IMR-90 (cell line): ENCODE measurements at regions not wholly inside any gene's neighbourhood (a gene's known extent, or its start where the extent isn't known, plus 50 kb on each side); places are given as distances from the start of the nearest gene placed in this dataset.

Experiments
- ATAC-seq: fragments of 200-7000 bp; cut with Tn5 transposase; 2 replicates; pipeline ENCODE4 v1.9.1; 2020; ENCODE audit warnings: low read depth, mild to moderate bottlenecking, moderate library complexity
- BruUV-seq: library from RNA; stranded (reverse); fragments of 400-500 nt; replicated peaks from 2 replicates; lab custom pipeline; 2021; lab: Mats Ljungman, UMichigan
- CTCF ChIA-PET: fragments of 300-600 bp; formaldehyde crosslinking; extraction: SDS; loops from one replicate; lab custom pipeline; 2021; ENCODE audit warnings: antibody characterized with exemption; lab: Yijun Ruan, JAX
- POLR2A ChIA-PET: fragments of 300-600 bp; sonication (Branson Sonifier 250); formaldehyde crosslinking; loops from one replicate; lab custom pipeline; 2022; ENCODE audit warnings: antibody characterized with exemption; ENCODE audit not compliant: unreplicated experiment; lab: Charles Lee
- DNase-seq: peaks from one replicate; pipeline ENCODE4 v3.0.0; 2013
- H2AFZ ChIP-seq: replicated peaks from 2 replicates; pipeline ENCODE3; 2013; ENCODE audit warnings: low read length, mild to moderate bottlenecking; ENCODE audit not compliant: poor library complexity
- H2AK5ac ChIP-seq: 2 replicates; pipeline ENCODE4 v1.6.1; 2013; ENCODE audit warnings: low read depth, low read length, inconsistent platforms
- H2AK9ac ChIP-seq: replicated peaks from 2 replicates; pipeline ENCODE3; 2013; ENCODE audit warnings: mild to moderate bottlenecking, low read depth, low read length, moderate library complexity; ENCODE audit not compliant: poor library complexity
- H2BK120ac ChIP-seq: 2 replicates; pipeline ENCODE4 v1.6.1; 2013; ENCODE audit warnings: low read depth, low read length, inconsistent platforms
- H2BK15ac ChIP-seq: 3 replicates; pipeline ENCODE4 v1.6.1; 2013; ENCODE audit warnings: low read depth, low read length, inconsistent platforms
- H2BK20ac ChIP-seq: 2 replicates; pipeline ENCODE4 v1.6.1; 2013; ENCODE audit warnings: low read depth, mild to moderate bottlenecking, inconsistent platforms, low read length, moderate library complexity
- H2BK5ac ChIP-seq: 2 replicates; pipeline ENCODE4 v1.6.1; 2013; ENCODE audit warnings: mild to moderate bottlenecking, low read depth, low read length, inconsistent platforms; ENCODE audit not compliant: poor library complexity, severe bottlenecking
- H3K14ac ChIP-seq: replicated peaks from 2 replicates; pipeline ENCODE4 v1.6.1; 2013; ENCODE audit warnings: low read depth, low read length, inconsistent platforms
- H3K18ac ChIP-seq: 2 replicates; pipeline ENCODE4 v1.6.1; 2013; ENCODE audit warnings: low read depth, low read length, control low read depth
- H3K23ac ChIP-seq: 2 replicates; pipeline ENCODE4 v1.6.1; 2013; ENCODE audit warnings: low read depth, low read length, inconsistent platforms
- H3K27ac ChIP-seq: 2 replicates; pipeline ENCODE4 v1.5.1; 2013; ENCODE audit warnings: mild to moderate bottlenecking, control low read depth, low read length; ENCODE audit not compliant: insufficient read depth
- H3K27me3 ChIP-seq: 2 replicates; pipeline ENCODE4 v1.6.1; 2013; ENCODE audit warnings: low read length; ENCODE audit not compliant: control insufficient read depth, insufficient read depth
- H3K36me3 ChIP-seq: 2 replicates; pipeline ENCODE4 v1.6.1; 2013; ENCODE audit warnings: low read length, mixed read lengths; ENCODE audit not compliant: control insufficient read depth, insufficient read depth
- H3K4ac ChIP-seq: 2 replicates; pipeline ENCODE4 v1.6.1; 2013; ENCODE audit warnings: low read depth, low read length, inconsistent platforms
- H3K4me1 ChIP-seq: 2 replicates; pipeline ENCODE4 v1.6.1; 2013; ENCODE audit warnings: low read length, mixed read lengths; ENCODE audit not compliant: control insufficient read depth, insufficient read depth
- H3K4me2 ChIP-seq: 2 replicates; pipeline ENCODE4 v1.6.1; 2013; ENCODE audit warnings: low read depth, mild to moderate bottlenecking, control low read depth, low read length, moderate library complexity
- H3K4me3 ChIP-seq: 2 replicates; pipeline ENCODE4 v1.5.1; 2013; ENCODE audit warnings: low read depth, mild to moderate bottlenecking, control low read depth, low read length, moderate library complexity; ENCODE audit not compliant: insufficient read depth
- H3K56ac ChIP-seq: 2 replicates; pipeline ENCODE4 v1.6.1; 2013; ENCODE audit warnings: low read length, inconsistent platforms; ENCODE audit not compliant: insufficient read depth; ENCODE audit errors: extremely low read depth
- H3K79me1 ChIP-seq, 2 experiments: 2 replicates each; pipeline ENCODE4 v1.6.1; 2013; ENCODE audit warnings: low read length in 2 of 2, inconsistent platforms in 1 of 2, low read depth in 1 of 2
- H3K9ac ChIP-seq: 2 replicates; pipeline ENCODE4 v1.6.1; 2013; ENCODE audit warnings: low read depth, low read length, control low read depth
- H3K9me1 ChIP-seq: 2 replicates; pipeline ENCODE4 v1.6.1; 2013; ENCODE audit warnings: low read length, inconsistent platforms; ENCODE audit not compliant: insufficient read depth
- H3K9me3 ChIP-seq: 2 replicates; pipeline ENCODE4 v1.6.1; 2013; ENCODE audit warnings: low read length; ENCODE audit not compliant: control insufficient read depth, insufficient read depth
- H4K20me1 ChIP-seq: 2 replicates; pipeline ENCODE4 v1.6.1; 2013; ENCODE audit warnings: low read length, inconsistent platforms; ENCODE audit not compliant: insufficient read depth
- H4K5ac ChIP-seq: 2 replicates; pipeline ENCODE4 v1.6.1; 2013; ENCODE audit warnings: mild to moderate bottlenecking, low read depth, low read length, control low read depth
- H4K8ac ChIP-seq, 2 experiments: 2 replicates each; pipeline ENCODE4 v1.6.1; 2013; ENCODE audit warnings: low read depth in 2 of 2, low read length in 2 of 2, control low read depth in 1 of 2, inconsistent platforms in 1 of 2
- H4K91ac ChIP-seq: 2 replicates; pipeline ENCODE4 v1.6.1; 2013; ENCODE audit warnings: low read depth, low read length, inconsistent platforms; ENCODE audit not compliant: insufficient read depth
- BHLHE40 ChIP-seq: fragments of 150-350 bp; IDR thresholded peaks from 2 replicates; pipeline ENCODE4 v1.6.1; 2016; ENCODE audit warnings: mild to moderate bottlenecking, low read depth, low read length
- CEBPB ChIP-seq: IDR thresholded peaks from 2 replicates; pipeline ENCODE4 v1.6.1; 2012; ENCODE audit warnings: low read depth, low read length, improper control_type of control experiment
- CHD1 ChIP-seq: IDR thresholded peaks from 2 replicates; pipeline ENCODE4 v1.6.1; 2012; ENCODE audit warnings: low read depth, low read length, improper control_type of control experiment
- FOS ChIP-seq: fragments of 150-350 bp; IDR thresholded peaks from 2 replicates; pipeline ENCODE4 v1.6.1; 2016; ENCODE audit warnings: low read depth, low read length
- MAFK ChIP-seq: IDR thresholded peaks from 2 replicates; pipeline ENCODE4 v1.6.1; 2012; ENCODE audit warnings: low read depth, low read length, improper control_type of control experiment
- MAZ ChIP-seq: IDR thresholded peaks from 2 replicates; pipeline ENCODE4 v1.6.1; 2012; ENCODE audit warnings: low read depth, mild to moderate bottlenecking, low read length, improper control_type of control experiment, moderate library complexity, borderline replicate concordance
- MXI1 ChIP-seq: IDR thresholded peaks from 2 replicates; pipeline ENCODE4 v1.6.1; 2012; ENCODE audit warnings: low read depth, mild to moderate bottlenecking, low read length, moderate library complexity, borderline replicate concordance
- NFE2L2 ChIP-seq: fragments of 150-350 bp; IDR thresholded peaks from 2 replicates; pipeline ENCODE4 v1.6.1; 2016; ENCODE audit warnings: low read depth, mild to moderate bottlenecking, low read length
- POLR2A ChIP-seq: IDR thresholded peaks from 2 replicates; pipeline ENCODE4 v1.6.1; 2012; ENCODE audit warnings: mild to moderate bottlenecking, low read depth, low read length
- RAD21 ChIP-seq: IDR thresholded peaks from 2 replicates; pipeline ENCODE4 v1.6.1; 2012; ENCODE audit warnings: low read length, improper control_type of control experiment
- RCOR1 ChIP-seq: IDR thresholded peaks from 2 replicates; pipeline ENCODE4 v1.6.1; 2012; ENCODE audit warnings: mild to moderate bottlenecking, low read length, improper control_type of control experiment; ENCODE audit not compliant: insufficient replicate concordance
- RFX5 ChIP-seq: IDR thresholded peaks from 2 replicates; pipeline ENCODE4 v1.8.0; 2012; ENCODE audit warnings: low read depth, mild to moderate bottlenecking, low read length, moderate library complexity
- SMC3 ChIP-seq: fragments of 150-350 bp; IDR thresholded peaks from 2 replicates; pipeline ENCODE4 v1.6.1; 2016; ENCODE audit warnings: low read depth, mild to moderate bottlenecking, antibody characterized with exemption, low read length, moderate library complexity
- WGBS, 2 experiments: methylation state at CpG; one replicate each; pipeline versions ENCODE4 v1.1.5 to v1.1.7; 2013; ENCODE audit warnings: missing lambda C conversion rate in 2 of 2; ENCODE audit not compliant: insufficient read length in 1 of 2; ENCODE audit errors: extremely low coverage in 2 of 2; 5-methylcytosine and 5-hydroxymethylcytosine counted together
- dilution Hi-C: fragments of 300-500 bp; cut with HindIII; formaldehyde crosslinking; loops from one replicate; pipeline ENCODE4 v1.14.3; 2018; ENCODE audit warnings: low sequenced_read_pairs; ENCODE audit not compliant: unreplicated experiment
- in situ Hi-C: fragments of 300-500 bp; cut with MboI; formaldehyde crosslinking; loops from 3 replicates; pipeline ENCODE4 v1.14.3; 2019; ENCODE audit warnings: low sequenced_read_pairs, inconsistent platforms, mixed read lengths
- intact Hi-C: fragments of 100-400 bp; cut with micrococcal nuclease; formaldehyde crosslinking; loops from 2 replicates; pipeline ENCODE4 v1.10.0; 2022
- TF ChIP-seq, protein P1 (sequence below): fragments of 150-350 bp; IDR thresholded peaks from 2 replicates; pipeline ENCODE4 v1.6.1; 2017; ENCODE audit warnings: mild to moderate bottlenecking, antibody characterized with exemption, low read length, low read depth
- TF ChIP-seq, protein P2 (sequence below): conservative IDR thresholded peaks from 2 replicates; pipeline ENCODE4 v1.5.1; 2012; ENCODE audit warnings: mild to moderate bottlenecking, low read depth, low read length, improper control_type of control experiment
- TF ChIP-seq, protein P3 (sequence below): fragments of 150-350 bp; IDR thresholded peaks from 2 replicates; pipeline ENCODE4 v1.6.1; 2016; ENCODE audit warnings: low read depth, mild to moderate bottlenecking, low read length, moderate library complexity, borderline replicate concordance

DNA sequence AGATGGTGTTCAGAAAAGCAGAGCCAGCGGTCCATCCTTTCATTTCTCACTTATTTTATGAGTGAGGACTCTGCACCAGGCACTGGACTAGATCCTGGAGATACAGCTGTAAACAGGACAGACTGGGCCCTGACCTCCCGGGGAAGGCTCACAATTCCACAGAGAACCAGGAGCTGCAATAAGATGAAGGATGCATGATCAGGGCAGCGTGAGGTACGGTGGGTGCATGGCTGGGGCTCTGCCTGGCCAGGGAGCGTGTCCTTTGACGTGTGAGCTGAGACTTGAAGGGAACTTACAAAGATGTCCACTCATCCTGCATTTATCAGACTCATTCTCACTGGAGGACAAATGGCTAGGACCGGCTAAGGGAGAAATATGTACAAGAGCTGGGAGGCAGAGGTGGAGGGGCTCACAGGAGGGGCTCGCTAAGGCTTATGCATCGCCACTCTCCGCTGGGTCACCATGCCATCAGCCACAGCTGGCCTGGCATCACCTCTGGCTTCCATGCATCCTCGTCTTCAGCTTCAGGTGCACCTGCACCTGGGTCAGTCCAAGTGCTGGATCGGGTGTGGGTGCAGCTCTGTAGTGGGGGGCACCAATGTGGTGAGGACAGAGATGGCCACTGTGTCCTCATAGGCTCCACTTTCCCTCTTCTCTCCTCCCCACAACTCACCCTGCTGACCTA is 213.9 kb downstream of the TOMM20 start:
- WGBS, 2 experiments: 90% methylated on average over 2 of the region's 12 CpGs; no CpG with 5 or more reads in 1 of the 2 experiments
- POLR2A ChIA-PET: no interaction called here
- Histone ChIP-seq H3K56ac (no peak overlapping the region), H2BK15ac (no peak overlapping the region), H3K9ac (no peak overlapping the region), H2AK9ac (no peak overlapping the region), H3K14ac (no peak overlapping the region), H2BK20ac (no peak overlapping the region; the same call in 1 of the 2 replicates), H3K4me1 (peaks cover 12% of the 10 kb centered on the region), H4K5ac (no peak overlapping the region), H2BK5ac (no peak overlapping the region), H3K27me3 (no peaks in the 10 kb centered on the region), H3K9me3 (no peaks in the 10 kb centered on the region), H3K9me1 (peaks cover 2% of the 10 kb centered on the region; the same call in 1 of the 2 replicates), H4K8ac (no peak overlapping the region), H3K27ac (no peak overlapping the region), H3K4me3 (no peak overlapping the region), H3K23ac (no peak overlapping the region), H2BK120ac (no peak overlapping the region), H4K20me1 (no peaks in the 10 kb centered on the region), H3K4ac (no peak overlapping the region), H3K79me1 (no peaks in the 10 kb centered on the region), H3K36me3 (no peaks in the 10 kb centered on the region), H4K91ac (no peak overlapping the region), H2AFZ (peak overlapping the region; percentile 37), H2AK5ac (no peak overlapping the region), H3K4me2 (no peak overlapping the region), H3K18ac (no peak overlapping the region)
- intact Hi-C loops (no loop called here), in situ Hi-C loops (no loop called here), dilution Hi-C loops (no loop called here)
- ATAC-seq: no peak
- no peak for DNase-seq
- CTCF ChIA-PET: no interaction called here
- TF ChIP-seq, protein P1, sequence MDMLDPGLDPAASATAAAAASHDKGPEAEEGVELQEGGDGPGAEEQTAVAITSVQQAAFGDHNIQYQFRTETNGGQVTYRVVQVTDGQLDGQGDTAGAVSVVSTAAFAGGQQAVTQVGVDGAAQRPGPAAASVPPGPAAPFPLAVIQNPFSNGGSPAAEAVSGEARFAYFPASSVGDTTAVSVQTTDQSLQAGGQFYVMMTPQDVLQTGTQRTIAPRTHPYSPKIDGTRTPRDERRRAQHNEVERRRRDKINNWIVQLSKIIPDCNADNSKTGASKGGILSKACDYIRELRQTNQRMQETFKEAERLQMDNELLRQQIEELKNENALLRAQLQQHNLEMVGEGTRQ: no peak
- TF ChIP-seq RAD21: no peak
- TF ChIP-seq MAZ: no peak
- no peak for TF ChIP-seq RFX5
- TF ChIP-seq POLR2A: no peak
- no peak for TF ChIP-seq BHLHE40
- TF ChIP-seq CHD1: no peak
- TF ChIP-seq NFE2L2: no peak
- no peak for TF ChIP-seq MXI1
- TF ChIP-seq, protein P2, sequence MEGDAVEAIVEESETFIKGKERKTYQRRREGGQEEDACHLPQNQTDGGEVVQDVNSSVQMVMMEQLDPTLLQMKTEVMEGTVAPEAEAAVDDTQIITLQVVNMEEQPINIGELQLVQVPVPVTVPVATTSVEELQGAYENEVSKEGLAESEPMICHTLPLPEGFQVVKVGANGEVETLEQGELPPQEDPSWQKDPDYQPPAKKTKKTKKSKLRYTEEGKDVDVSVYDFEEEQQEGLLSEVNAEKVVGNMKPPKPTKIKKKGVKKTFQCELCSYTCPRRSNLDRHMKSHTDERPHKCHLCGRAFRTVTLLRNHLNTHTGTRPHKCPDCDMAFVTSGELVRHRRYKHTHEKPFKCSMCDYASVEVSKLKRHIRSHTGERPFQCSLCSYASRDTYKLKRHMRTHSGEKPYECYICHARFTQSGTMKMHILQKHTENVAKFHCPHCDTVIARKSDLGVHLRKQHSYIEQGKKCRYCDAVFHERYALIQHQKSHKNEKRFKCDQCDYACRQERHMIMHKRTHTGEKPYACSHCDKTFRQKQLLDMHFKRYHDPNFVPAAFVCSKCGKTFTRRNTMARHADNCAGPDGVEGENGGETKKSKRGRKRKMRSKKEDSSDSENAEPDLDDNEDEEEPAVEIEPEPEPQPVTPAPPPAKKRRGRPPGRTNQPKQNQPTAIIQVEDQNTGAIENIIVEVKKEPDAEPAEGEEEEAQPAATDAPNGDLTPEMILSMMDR: no peak
- TF ChIP-seq, protein P3, sequence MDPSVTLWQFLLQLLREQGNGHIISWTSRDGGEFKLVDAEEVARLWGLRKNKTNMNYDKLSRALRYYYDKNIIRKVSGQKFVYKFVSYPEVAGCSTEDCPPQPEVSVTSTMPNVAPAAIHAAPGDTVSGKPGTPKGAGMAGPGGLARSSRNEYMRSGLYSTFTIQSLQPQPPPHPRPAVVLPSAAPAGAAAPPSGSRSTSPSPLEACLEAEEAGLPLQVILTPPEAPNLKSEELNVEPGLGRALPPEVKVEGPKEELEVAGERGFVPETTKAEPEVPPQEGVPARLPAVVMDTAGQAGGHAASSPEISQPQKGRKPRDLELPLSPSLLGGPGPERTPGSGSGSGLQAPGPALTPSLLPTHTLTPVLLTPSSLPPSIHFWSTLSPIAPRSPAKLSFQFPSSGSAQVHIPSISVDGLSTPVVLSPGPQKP: no peak
- no peak for TF ChIP-seq MAFK
- TF ChIP-seq CEBPB: no peak
- no peak for TF ChIP-seq SMC3
- TF ChIP-seq FOS: no peak
- TF ChIP-seq RCOR1: no peak
- BruUV-seq: no TSS peak
